ENCODE measurements at regions not wholly inside any gene's neighbourhood (a gene's known extent, or its start where the extent isn't known, plus 50 kb on each side); places are given as distances from the start of the nearest gene placed in this dataset.

DNA sequence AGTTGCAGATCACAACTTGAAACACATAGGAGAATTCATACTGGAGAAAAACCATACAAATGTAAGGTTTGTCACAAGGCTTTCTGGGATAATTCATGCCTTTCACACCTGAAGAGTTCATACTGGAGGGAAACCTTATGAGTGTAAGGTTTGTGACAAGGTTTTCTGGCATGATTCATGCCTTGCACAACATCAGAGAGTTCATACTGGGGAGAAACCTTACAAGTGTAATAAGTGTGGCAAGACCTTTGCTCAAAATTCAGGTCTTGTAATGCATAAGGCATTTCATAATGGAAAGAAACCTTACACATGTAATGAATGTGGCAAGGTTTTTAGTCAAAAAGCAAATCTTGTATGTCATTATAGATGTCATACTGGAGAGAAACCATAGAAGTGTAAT, 58.8 kb upstream of the ENPEP start:
- TF ChIP-seq, protein P1, sequence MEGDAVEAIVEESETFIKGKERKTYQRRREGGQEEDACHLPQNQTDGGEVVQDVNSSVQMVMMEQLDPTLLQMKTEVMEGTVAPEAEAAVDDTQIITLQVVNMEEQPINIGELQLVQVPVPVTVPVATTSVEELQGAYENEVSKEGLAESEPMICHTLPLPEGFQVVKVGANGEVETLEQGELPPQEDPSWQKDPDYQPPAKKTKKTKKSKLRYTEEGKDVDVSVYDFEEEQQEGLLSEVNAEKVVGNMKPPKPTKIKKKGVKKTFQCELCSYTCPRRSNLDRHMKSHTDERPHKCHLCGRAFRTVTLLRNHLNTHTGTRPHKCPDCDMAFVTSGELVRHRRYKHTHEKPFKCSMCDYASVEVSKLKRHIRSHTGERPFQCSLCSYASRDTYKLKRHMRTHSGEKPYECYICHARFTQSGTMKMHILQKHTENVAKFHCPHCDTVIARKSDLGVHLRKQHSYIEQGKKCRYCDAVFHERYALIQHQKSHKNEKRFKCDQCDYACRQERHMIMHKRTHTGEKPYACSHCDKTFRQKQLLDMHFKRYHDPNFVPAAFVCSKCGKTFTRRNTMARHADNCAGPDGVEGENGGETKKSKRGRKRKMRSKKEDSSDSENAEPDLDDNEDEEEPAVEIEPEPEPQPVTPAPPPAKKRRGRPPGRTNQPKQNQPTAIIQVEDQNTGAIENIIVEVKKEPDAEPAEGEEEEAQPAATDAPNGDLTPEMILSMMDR (IDR thresholded peaks at IDR 0.05), result no peak
- TF ChIP-seq POLR2A (IDR thresholded peaks at IDR 0.05), result no peak
